Stimulated activated CD4-positive, alpha-beta T cell treated with anti-CD3 and anti-CD28 coated beads, Interleukin-12 subunit alpha, Interleukin-12 subunit beta, amount 100 ng/mL, for 48 hours (primary cell): ENCODE measurements at regions not wholly inside any gene's neighbourhood (a gene's known extent, or its start where the extent isn't known, plus 50 kb on each side); places are given as distances from the start of the nearest gene placed in this dataset.
"Not testable (repeated sequence)": the region's sequence is repeated elsewhere in the genome, so short reads cannot be mapped to it uniquely, and the experiment has no call there.

Source experiments
- DNase-seq, 3 donors: peaks; one replicate each; pipeline ENCODE4 v3.0.0-alpha.2; 2020; ENCODE audit warnings: low read depth in 2 of 3, low spot score in 1 of 3

DNA sequence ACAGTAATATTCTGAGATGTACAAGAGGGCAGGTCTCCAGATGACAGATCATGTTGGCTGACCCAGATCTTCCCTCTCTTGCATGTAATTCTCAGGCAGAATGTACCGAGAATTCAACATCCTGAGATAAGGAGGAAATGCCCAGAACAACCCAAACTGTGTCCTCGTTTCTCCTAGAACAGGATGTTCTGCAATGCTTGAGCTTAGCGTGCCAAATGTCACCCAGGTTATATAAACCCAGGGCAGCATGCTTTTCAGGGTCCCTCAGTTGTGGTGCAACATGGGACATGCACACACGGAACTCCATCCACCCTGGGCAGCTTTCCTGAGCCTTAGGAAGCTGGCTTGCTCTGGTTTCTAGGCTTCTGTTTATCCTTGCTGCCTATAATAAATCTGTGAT is 102.1 kb upstream of the CMC1 start:
- no peak for DNase-seq

DNA sequence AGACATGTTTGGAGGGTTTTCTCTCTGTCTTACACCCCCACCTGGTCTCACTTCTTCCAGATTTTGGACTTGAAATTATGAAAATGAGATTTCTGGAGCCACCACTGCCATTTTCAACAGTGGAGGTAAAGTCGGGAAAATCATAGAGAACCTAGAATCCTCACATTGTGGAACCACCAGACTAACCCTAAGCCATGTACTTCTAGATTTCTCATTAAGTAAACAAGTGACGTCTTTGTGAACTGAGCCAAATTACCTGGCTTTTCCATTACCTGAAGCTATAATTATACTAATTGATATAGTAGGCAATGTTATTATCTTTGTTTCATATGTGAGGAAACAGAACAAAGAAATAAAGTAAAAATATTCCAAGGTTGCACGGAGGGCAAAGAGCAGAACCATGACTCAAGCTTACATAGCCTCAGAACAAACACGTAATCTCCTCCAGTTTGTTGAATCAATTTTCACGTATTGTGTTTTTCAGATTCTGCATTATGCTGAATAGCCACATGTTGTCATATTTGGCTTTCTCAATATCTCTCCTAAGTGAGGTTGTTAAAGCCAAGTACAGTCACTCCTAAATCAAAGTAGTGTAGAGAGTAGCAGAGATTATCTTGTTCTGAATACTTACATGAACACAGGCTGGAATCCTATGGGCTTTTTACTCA is 101.3 kb upstream of the CMC1 start:
- DNase-seq: no peak

DNA sequence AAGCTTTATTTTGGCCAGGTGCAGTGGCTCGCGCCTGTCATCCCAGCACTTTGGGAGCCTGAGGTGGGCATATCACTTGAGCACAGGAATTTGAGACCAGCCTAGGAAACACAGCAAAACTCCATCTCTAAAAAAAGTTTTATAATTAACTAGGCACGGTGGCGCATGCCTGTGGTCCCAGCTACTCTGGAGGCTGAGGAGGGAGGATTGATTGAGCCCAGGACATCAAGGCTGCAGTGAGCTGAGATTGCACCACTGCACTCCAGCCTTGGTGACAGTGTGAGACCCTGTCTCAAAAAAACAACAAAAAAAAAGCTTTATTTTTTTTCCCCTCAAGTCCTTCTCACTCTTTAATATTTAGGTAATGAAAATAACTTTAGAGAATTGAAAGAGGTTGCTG is 100.8 kb upstream of the CMC1 start:
- no peak for DNase-seq

DNA sequence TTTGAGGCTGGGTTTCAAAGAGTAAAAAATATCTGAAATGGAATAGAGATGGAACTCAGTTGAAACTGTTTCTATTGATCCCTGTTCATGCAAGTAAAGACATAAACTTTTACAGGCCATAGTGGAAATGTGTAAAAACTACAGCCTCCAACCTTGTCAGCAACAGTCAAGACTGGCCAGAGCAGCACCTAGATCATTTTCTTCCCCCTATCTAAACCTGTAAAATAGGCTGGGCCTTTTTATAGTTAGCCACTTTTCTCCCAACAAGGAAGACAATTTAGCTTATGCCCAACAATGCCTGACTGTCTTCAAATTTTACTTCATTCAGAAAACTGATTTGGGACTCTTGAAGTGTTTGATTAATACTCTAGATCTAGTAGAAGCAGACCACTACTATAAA is 91.5 kb upstream of the CMC1 start:
- no peak for DNase-seq

DNA sequence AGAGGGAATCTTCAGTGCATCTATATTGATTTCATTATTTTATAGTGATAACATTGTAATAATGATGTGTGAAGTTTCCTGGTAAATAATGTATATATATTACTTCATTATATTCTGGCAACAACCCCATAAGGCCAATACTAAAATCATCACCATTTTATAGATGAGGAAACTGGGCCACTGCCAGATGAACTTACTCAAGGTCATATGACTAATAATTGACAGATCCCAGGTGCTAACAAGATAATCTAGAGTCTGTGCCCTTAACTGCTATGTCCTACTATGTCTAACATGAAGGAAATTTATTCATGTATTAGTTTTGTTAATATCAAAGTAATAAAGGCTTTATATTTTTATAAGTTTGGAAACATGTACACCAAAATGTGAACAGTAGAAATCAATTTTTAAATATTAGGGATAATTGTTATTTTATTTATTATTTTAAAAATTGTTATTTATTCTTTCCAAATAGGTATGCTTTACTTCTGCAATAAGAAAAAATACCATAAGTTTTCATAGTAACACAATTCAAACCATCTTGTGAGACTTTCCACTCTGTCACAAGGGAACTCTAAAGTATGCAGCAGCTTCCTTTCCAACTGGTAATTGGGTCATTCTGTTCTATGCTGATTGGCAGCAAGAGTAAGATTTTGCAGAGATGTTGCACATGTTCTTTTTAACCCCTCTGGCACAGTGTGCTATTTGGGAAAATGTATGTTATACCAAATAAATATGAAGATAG is 90.8 kb upstream of the CMC1 start:
- no peak for DNase-seq

DNA sequence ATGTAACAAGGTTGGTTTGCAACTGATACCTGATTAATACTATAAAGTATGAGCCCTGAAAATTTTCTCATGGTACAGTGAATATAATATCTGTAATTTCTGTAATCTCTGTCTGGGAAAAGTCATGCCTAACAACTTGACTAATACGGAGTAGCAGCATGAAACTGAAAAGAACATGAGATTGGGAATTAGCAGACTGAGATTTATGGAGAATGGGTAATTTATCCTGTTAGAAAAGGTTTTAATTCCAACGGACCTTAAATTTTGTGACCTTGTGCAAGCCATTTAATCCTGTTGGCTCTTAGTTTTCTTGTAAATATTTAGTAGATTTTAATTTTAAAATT is 90.2 kb upstream of the CMC1 start:
- no peak for DNase-seq

DNA sequence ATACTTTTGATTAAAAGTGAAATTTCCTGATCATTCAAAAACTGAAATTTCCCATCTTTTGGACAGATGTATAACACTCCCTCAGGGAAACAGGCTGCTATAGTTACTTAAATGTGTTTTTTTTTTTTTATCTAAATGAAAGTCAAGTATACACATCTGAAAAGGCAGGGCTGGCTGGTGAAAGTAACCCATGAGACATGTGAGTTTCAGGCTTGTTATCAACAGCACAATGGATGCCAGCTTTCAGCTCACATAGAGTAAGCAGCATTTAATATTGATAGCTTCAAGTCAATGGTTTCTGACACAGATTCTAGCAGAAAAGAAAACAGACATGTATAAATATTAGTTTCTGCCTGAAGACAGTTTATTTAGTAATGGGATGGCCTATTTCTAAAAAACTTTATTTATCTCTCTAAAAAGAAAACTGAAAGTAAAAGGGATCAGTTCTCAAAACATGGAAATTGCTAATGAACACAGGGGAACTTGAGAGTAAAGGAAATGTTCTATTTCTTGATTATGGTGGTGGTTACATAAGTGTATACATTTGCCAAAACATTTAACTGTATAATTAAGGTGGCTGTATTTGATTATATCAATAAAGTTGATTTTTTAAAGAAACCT is 89.7 kb upstream of the CMC1 start:
- DNase-seq: no peak

DNA sequence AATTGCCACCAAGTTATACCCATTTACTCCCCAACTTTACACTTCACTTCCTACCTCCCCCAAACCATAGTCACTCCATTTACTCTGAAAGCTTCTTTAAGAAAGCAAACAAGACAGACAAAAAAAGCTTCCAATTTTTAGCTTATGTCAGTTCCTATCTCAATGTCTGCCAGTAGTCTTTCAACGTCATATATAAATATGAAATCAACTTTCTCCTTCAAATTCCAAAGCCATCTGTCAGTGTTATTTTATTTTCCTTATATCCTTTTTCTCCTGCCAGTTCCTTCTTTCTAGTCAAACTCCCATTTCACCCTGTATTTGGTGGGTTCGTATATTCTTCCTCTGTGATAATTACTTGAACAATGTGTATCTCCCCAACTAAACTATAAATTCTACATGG is 85.8 kb upstream of the CMC1 start:
- no peak for DNase-seq

DNA sequence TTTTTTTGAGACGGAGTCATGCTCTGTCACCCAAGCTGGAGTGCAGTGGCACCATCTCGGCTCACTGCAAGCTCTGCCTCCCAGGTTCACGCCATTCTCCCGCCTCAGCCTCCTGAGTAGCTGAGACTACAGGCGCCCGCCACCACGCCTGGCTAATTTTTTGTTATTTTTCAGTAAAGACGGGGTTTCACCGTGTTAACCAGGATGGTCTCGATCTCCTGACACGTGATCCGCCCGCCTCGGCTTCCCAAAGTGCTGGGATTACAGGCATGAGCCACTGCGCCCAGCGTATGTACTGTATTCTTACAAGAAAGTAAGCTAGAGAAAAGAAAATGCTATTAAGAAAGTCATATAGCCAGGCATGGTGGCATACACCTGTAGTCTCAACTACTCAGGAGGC is 84.8 kb upstream of the CMC1 start:
- DNase-seq: not testable (repeated sequence)

DNA sequence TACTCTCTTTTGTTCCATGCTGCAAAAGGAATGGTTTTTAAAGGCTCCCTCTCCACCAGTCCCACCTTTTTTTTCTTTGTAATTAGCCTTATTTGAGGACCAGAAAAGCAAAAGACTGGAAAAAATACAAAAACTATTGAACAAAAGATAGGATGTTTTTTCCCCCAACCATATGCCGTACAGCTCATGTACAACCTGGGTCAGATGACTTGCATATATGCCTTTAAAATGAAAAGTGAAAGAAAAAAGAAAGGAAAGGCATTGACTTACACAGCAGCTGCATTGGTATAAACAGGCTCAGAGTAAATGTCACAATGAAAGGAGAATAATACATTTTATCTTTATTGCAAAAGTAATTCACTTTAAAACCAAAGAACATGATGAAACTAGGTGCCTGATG is 69.5 kb upstream of the CMC1 start:
- DNase-seq: no peak

DNA sequence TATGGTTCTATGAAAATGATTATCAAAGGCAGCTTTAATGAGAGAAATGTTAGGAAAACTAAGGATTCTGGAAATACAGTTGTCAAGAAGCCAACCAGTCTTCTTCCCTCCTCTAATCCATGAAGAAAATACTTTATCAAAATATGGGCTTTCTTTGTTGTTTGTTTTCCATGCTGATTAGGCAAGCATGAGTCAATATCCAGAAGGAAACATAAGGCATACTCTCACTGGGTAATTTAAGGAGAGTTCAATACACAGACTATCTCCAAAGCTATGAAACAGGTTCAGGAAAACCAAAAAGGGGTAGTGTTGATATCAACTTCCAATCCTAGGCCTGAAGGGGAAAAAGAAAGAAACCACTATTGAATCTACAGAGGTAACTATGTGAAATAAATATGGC is 68.7 kb upstream of the CMC1 start:
- DNase-seq: no peak

DNA sequence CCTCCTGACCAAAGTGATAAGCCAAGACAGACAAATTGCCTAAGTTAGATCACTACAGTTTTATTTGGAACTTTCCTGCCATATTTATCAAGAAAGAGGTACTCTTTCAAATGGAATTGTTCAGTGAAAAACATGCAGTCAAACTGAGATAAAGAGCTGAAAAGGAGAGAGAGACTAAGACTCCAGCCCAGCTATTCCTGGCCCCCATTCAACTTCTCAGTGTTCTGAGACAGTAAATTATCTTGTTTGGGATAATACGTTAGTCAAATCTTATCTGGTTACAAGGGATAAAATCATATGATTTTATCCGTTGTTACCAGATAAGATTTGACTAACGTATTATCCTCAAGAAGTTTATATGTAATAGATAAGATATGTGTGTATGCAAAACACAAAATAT is 67.6 kb upstream of the CMC1 start:
- no peak for DNase-seq

DNA sequence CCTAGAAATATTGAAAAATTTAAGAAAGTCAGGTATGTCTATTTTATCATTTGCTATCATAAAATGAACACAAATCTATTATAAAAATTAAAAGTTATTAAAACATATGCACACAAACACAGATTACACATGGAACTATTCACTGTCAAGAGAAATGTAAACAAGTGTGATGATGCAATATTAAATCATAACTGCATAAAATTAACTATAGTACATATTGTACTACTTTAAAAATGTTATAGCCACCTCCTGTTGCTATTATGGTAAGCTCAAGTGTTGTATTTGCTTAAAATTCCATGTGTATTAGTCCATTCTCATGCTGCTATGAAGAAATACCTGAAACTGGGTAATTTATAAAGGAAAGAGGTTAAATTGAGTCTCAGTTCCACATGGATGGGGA is 54.7 kb upstream of the CMC1 start:
- no peak for DNase-seq

DNA sequence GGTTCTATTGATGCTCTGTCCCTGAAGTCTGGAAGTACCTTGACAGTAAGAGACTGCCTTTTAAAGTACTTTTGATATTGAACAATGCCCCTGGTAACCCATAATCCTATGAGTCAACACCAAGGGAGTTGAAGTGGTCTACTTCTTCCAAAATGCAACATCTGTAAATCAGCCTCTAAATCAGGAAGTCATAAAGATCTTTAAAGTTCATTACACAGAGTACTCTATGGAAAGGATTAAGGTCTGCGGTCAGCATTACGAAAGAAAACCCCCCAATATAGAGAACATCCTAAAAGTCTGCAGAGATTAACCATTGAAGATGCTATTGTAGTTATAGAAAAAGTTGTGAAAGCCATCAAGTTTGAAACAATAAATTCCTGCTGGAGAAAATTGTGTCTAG is 52.7 kb upstream of the CMC1 start:
- DNase-seq: no peak

DNA sequence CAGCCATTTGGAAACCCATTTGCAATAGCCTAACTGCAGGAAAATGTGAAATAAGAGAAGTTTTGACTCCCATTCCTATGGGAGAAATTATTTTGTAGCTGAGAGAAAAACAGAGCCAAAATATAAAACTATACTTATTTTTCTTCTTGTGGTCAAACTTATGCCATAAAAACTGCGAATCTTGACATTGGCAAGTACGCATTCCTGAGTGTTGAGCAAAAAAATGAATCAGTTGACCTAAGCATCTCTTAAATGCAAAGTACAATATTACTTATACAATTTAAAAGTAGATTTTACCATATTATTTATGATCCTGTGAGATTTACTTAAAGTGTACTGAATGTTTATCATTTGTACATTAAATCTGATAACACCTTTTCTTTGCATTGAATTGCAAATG is 50.1 kb upstream of the CMC1 start:
- no peak for DNase-seq
